Testis (tissue), 2 donors: ENCODE measurements at regions not wholly inside any gene's neighbourhood (a gene's known extent, or its start where the extent isn't known, plus 50 kb on each side); places are given as distances from the start of the nearest gene placed in this dataset.

Source experiments
- CTCF ChIP-seq, 3 experiments: fragments of 450-650 bp in 2 of 3; fragments of 200-600 bp in 1 of 3; sonication (generic) in 1 of 3; IDR thresholded peaks; one replicate each; pipeline ENCODE4 v1.5.1; 2016 to 2019; ENCODE audit warnings: antibody characterized with exemption in 3 of 3, mild to moderate bottlenecking in 2 of 3, moderate library complexity in 1 of 3
- POLR2A ChIP-seq: fragments of 450-650 bp; IDR thresholded peaks from one replicate; pipeline ENCODE4 v1.6.1; 2017; ENCODE audit warnings: antibody characterized with exemption, mild to moderate bottlenecking, moderate library complexity

DNA sequence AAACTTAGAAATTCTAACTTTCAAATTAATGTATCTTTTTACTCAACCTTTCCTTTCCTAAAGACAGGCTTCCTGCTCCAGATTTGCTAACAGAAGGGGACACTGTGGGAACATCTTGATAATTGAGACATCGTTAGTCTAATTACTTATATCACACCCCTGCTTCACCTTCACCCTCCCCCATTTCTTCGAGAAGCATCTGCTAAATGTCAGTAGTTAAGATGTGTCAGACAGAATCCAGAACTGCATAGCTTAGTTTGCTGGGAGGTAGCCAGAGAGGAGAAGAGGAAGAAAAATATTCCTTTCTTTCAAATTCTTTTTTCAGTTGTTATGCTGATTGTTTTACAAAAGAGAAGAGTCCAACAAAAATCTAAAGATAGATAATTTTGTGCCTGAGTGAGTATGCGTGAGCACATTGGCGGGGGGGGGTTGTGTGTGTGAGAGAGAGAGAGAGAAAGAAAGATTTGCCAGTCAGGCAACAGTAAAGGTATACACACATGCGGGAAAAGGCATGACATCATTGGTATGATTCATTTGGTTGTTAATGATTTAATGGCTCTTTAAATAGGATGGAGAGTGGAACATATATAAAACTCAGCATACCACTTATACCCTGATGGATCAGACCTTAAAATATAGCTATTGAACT lies 192.4 kb downstream of the PTN start:
- TF ChIP-seq CTCF (IDR thresholded peaks at IDR 0.05) (no peak), POLR2A (no peak)
